Endothelial cell of umbilical vein (primary cell): ENCODE measurements at regions not wholly inside any gene's neighbourhood (a gene's known extent, or its start where the extent isn't known, plus 50 kb on each side); places are given as distances from the start of the nearest gene placed in this dataset.

ENCODE experiments used
- BruUV-seq: library from RNA; stranded (reverse); fragments of 400-500 nt; replicated peaks from 2 replicates; lab custom pipeline; 2021; lab: Mats Ljungman, UMichigan
- CTCF ChIA-PET: fragments of 300-600, 350-600 bp; sonication (Branson Sonifier 250); formaldehyde crosslinking; loops from one replicate; lab custom pipeline; 2021; ENCODE audit warnings: antibody characterized with exemption, inconsistent platforms; lab: Charles Lee
- POLR2A ChIA-PET: fragments of 300-600, 350-600 bp; sonication (Branson Sonifier 250); formaldehyde crosslinking; loops from one replicate; lab custom pipeline; 2021; ENCODE audit warnings: antibody characterized with exemption, inconsistent platforms; lab: Charles Lee
- DNase-seq: peaks from one replicate; pipeline ENCODE4 v3.0.0-alpha.2; 2011; ENCODE audit warnings: low read depth, low spot score
- FAIRE-seq: peaks from 2 replicates; lab custom pipeline; 2011; peaks lifted over from hg19 to GRCh38; lab: Jason Lieb, UNC
- H2AFZ ChIP-seq: 2 replicates; pipeline ENCODE4 v1.6.0; 2012; ENCODE audit warnings: low read depth, low read length, control low read depth, inconsistent platforms
- H3K27ac ChIP-seq: 2 replicates; pipeline ENCODE4 v1.5.1; 2011; ENCODE audit warnings: low read depth, mild to moderate bottlenecking, control low read depth, low read length, moderate library complexity; ENCODE audit not compliant: insufficient read depth
- H3K27me3 ChIP-seq, 2 experiments: 2 replicates each; pipeline versions ENCODE4 v1.6.0 to v1.6.1; 2011; ENCODE audit warnings: low read length in 2 of 2, mixed read lengths in 1 of 2; ENCODE audit not compliant: control insufficient read depth in 2 of 2, insufficient read depth in 2 of 2
- H3K36me3 ChIP-seq, 2 experiments: 2 replicates in 1 of 2; 3 replicates in 1 of 2; pipeline ENCODE4 v1.5.1; 2011; ENCODE audit warnings: low read length in 2 of 2, mild to moderate bottlenecking in 1 of 2, moderate library complexity in 1 of 2; ENCODE audit not compliant: control insufficient read depth in 2 of 2, insufficient read depth in 2 of 2; ENCODE audit errors: extremely low read depth in 1 of 2
- H3K4me1 ChIP-seq: 3 replicates; pipeline ENCODE4 v1.5.1; 2011; ENCODE audit warnings: mild to moderate bottlenecking, low read length; ENCODE audit not compliant: control insufficient read depth, insufficient read depth; ENCODE audit errors: extremely low read depth
- H3K4me2 ChIP-seq: 2 replicates; pipeline ENCODE4 v1.6.1; 2011; ENCODE audit warnings: low read length, control low read depth, mixed read lengths; ENCODE audit not compliant: insufficient read depth
- H3K4me3 ChIP-seq, 3 experiments: fragments of 200-600 bp in 1 of 3; sonication (generic), shearing (Covaris generic) in 1 of 3; replicated peaks in 1 of 3; 2 replicates each; pipeline ENCODE4 v1.5.1; 2011 to 2016; ENCODE audit warnings: control low read depth in 3 of 3, low read length in 3 of 3, mild to moderate bottlenecking in 2 of 3, inconsistent platforms in 1 of 3, low read depth in 1 of 3, moderate library complexity in 1 of 3; ENCODE audit not compliant: insufficient read depth in 1 of 3
- H3K79me2 ChIP-seq: 2 replicates; pipeline ENCODE4 v1.6.0; 2012; ENCODE audit warnings: low read length, inconsistent platforms; ENCODE audit not compliant: control insufficient read depth, insufficient read depth
- H3K9ac ChIP-seq: replicated peaks from 2 replicates; pipeline ENCODE3; 2011; ENCODE audit warnings: low read length, control low read depth; ENCODE audit not compliant: insufficient read depth; ENCODE audit errors: extremely low read depth
- H3K9me1 ChIP-seq: replicated peaks from 3 replicates; pipeline ENCODE4 v1.6.0; 2011; ENCODE audit warnings: mild to moderate bottlenecking, low read length; ENCODE audit not compliant: control insufficient read depth, insufficient read depth; ENCODE audit errors: extremely low read depth
- H3K9me3 ChIP-seq: replicated peaks from 2 replicates; pipeline ENCODE4 v1.5.1; 2012; ENCODE audit warnings: low read length, inconsistent platforms; ENCODE audit not compliant: control insufficient read depth, insufficient read depth
- H4K20me1 ChIP-seq: replicated peaks from 2 replicates; pipeline ENCODE3; 2011; ENCODE audit warnings: mild to moderate bottlenecking, low read length; ENCODE audit not compliant: control insufficient read depth, insufficient read depth; ENCODE audit errors: extremely low read depth
- EZH2 ChIP-seq: IDR thresholded peaks from 2 replicates; pipeline ENCODE4 v1.6.1; 2012; ENCODE audit warnings: borderline replicate concordance, low read depth, mild to moderate bottlenecking, moderate library complexity, low read length, inconsistent platforms; ENCODE audit not compliant: severe bottlenecking
- FOS ChIP-seq: IDR thresholded peaks from 2 replicates; pipeline ENCODE4 v1.6.1; 2011; ENCODE audit warnings: mild to moderate bottlenecking, low read length, moderate library complexity, borderline replicate concordance; ENCODE audit not compliant: insufficient read depth
- GATA2 ChIP-seq: IDR thresholded peaks from 2 replicates; pipeline ENCODE4 v1.7.0; 2011; ENCODE audit warnings: low read depth, mild to moderate bottlenecking, moderate library complexity, mixed read lengths, low read length; ENCODE audit not compliant: insufficient read length, insufficient read depth
- JUN ChIP-seq: IDR thresholded peaks from 2 replicates; pipeline ENCODE4 v1.6.1; 2011; ENCODE audit warnings: borderline replicate concordance, low read depth; ENCODE audit not compliant: insufficient read length, insufficient read depth
- MYC ChIP-seq: IDR thresholded peaks from one replicate; pipeline ENCODE4 v1.6.1; 2011; ENCODE audit warnings: mild to moderate bottlenecking, low read depth, low read length
- POLR2A ChIP-seq: IDR thresholded peaks from 2 replicates; pipeline ENCODE4 v1.6.1; 2012; ENCODE audit warnings: low read depth, mild to moderate bottlenecking, control low read depth, low read length
- POLR2AphosphoS5 ChIP-seq: IDR thresholded peaks from 2 replicates; pipeline ENCODE4 v1.6.1; 2012; ENCODE audit warnings: low read depth, mild to moderate bottlenecking, control low read depth, low read length, moderate library complexity; ENCODE audit not compliant: insufficient read depth
- dilution Hi-C: fragments of 300-500 bp; cut with MboI; formaldehyde crosslinking; loops from one replicate; pipeline ENCODE4 v1.15.0; 2019; ENCODE audit warnings: low sequenced_read_pairs; ENCODE audit not compliant: extremely low pct_ligation_motif_present
- intact Hi-C: fragments of 100-400 bp; cut with micrococcal nuclease; formaldehyde crosslinking; loops from one replicate; pipeline ENCODE4 v1.10.0; 2022
- TF ChIP-seq, protein P1 (sequence below): IDR thresholded peaks from 2 replicates; pipeline ENCODE4 v1.6.1; 2011; ENCODE audit not compliant: insufficient read depth, insufficient read length
- TF ChIP-seq, protein P2 (sequence below), 2 donors: IDR thresholded peaks; 1 replicate in 1 of 2; 2 replicates in 1 of 2; pipeline ENCODE4 v1.5.1; 2011; ENCODE audit warnings: low read length in 2 of 2, mild to moderate bottlenecking in 2 of 2, moderate library complexity in 2 of 2, control low read depth in 1 of 2, inconsistent platforms in 1 of 2, low read depth in 1 of 2; ENCODE audit not compliant: insufficient read depth in 1 of 2; ENCODE audit errors: extremely low read depth in 1 of 2

- no peak overlapping the region for H3K4me3 ChIP-seq
- no peak overlapping the region for H3K9ac ChIP-seq
- TF ChIP-seq, protein P1, sequence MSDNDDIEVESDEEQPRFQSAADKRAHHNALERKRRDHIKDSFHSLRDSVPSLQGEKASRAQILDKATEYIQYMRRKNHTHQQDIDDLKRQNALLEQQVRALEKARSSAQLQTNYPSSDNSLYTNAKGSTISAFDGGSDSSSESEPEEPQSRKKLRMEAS = no peak
- TF ChIP-seq EZH2 = no peak
- TF ChIP-seq, protein P2, sequence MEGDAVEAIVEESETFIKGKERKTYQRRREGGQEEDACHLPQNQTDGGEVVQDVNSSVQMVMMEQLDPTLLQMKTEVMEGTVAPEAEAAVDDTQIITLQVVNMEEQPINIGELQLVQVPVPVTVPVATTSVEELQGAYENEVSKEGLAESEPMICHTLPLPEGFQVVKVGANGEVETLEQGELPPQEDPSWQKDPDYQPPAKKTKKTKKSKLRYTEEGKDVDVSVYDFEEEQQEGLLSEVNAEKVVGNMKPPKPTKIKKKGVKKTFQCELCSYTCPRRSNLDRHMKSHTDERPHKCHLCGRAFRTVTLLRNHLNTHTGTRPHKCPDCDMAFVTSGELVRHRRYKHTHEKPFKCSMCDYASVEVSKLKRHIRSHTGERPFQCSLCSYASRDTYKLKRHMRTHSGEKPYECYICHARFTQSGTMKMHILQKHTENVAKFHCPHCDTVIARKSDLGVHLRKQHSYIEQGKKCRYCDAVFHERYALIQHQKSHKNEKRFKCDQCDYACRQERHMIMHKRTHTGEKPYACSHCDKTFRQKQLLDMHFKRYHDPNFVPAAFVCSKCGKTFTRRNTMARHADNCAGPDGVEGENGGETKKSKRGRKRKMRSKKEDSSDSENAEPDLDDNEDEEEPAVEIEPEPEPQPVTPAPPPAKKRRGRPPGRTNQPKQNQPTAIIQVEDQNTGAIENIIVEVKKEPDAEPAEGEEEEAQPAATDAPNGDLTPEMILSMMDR (IDR thresholded peaks at IDR 0.05; ENCODE audit: extremely low read depth in 1 of 2, insufficient read depth in 1 of 2, low read depth in 1 of 2, low read length in 2 of 2) = no peak
- TF ChIP-seq JUN = no peak
- no peak for TF ChIP-seq GATA2
- TF ChIP-seq POLR2AphosphoS5 = no peak
- TF ChIP-seq MYC = no peak
- no peak for TF ChIP-seq FOS
- TF ChIP-seq POLR2A = no peak
- no peaks in the 10 kb centered on the region for H3K79me2 ChIP-seq
- H3K4me2 ChIP-seq = no peak overlapping the region
- intact Hi-C loops = loop anchor here (1.0 to 5.0 kb wide), 5 partner anchors 18 to 348 kb away; partner anchors contain the start of genes ADRA2C and LRPAP1
- DNase-seq = no peak
- H3K9me3 ChIP-seq = no peaks in the 10 kb centered on the region
- H3K9me1 ChIP-seq = no peaks in the 10 kb centered on the region
- POLR2A ChIA-PET = no interaction called here
- dilution Hi-C loops = no loop called here
- CTCF ChIA-PET = interaction anchor here (0.7 to 3.3 kb wide), 26 partner anchors 8 to 833 kb away, joined by 3 to 52 read pairs (median 4); partner anchors contain the start of gene ADRA2C
- H3K27me3 ChIP-seq = peaks cover 12 to 19% of the 10 kb centered on the region in 2 experiments
- BruUV-seq = no TSS peak
- no peaks in the 10 kb centered on the region for H4K20me1 ChIP-seq
- no peak for FAIRE-seq
- H3K4me1 ChIP-seq = no peaks in the 10 kb centered on the region
- H3K27ac ChIP-seq = no peak overlapping the region
- H3K36me3 ChIP-seq = no peaks in the 10 kb centered on the region
- no peak overlapping the region for H2AFZ ChIP-seq
These were observed 113.8 kb downstream of the ADRA2C start for GRCh38 chr4:3879681-3880614.
